Stimulated activated CD8-positive, alpha-beta memory T cell treated with anti-CD3 and anti-CD28 coated beads, Interleukin-12 subunit alpha, Interleukin-12 subunit beta, amount 100 ng/mL, for 1 hour (primary cell): ENCODE measurements at regions not wholly inside any gene's neighbourhood (a gene's known extent, or its start where the extent isn't known, plus 50 kb on each side); places are given as distances from the start of the nearest gene placed in this dataset.
"Not testable (repeated sequence)": the region's sequence is repeated elsewhere in the genome, so short reads cannot be mapped to it uniquely, and the experiment has no call there.

Experiments
- DNase-seq: peaks from one replicate; pipeline ENCODE4 v3.0.0-alpha.2; 2020; ENCODE audit warnings: low read depth

DNA sequence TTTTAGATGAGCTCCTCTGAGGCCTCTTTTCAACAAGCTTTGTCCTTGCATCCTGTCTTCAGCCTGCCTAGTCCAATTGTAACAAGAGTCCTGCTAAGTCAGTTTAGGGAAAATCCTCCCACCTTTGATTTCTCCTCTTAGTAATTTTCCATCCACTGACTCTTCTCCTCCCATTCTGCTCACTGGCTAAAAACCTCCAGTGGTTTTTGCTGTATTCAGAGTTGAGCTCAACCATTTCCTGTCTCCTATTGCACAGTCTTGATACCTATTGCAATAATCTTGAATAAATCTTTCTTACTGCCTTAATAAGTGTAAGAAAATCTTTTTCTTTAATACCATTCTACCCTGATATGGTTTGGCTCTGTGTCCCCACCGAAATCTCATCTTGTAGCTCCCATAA is 117.8 kb upstream of the ENPP6 start:
- no peak for DNase-seq

DNA sequence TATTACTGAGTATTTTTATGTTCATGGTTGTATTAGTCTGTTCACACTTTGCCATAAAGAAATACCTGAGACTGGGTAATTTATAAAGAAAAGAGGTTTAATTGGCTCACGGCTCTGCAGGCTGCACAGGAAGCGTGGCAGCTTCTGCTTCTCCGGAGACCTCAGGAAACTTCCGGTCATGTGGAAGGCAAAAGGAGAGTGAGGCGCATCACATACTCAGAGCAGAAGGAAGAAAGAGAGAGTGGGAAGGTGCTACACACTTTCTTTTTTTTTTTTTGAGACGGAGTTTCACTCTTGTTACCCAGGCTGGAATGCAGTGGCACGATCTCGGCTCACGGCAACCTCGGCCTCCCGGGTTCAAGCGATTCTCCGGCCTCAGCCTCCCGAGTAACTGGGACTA is 115.8 kb upstream of the ENPP6 start:
- DNase-seq, result not testable (repeated sequence)

DNA sequence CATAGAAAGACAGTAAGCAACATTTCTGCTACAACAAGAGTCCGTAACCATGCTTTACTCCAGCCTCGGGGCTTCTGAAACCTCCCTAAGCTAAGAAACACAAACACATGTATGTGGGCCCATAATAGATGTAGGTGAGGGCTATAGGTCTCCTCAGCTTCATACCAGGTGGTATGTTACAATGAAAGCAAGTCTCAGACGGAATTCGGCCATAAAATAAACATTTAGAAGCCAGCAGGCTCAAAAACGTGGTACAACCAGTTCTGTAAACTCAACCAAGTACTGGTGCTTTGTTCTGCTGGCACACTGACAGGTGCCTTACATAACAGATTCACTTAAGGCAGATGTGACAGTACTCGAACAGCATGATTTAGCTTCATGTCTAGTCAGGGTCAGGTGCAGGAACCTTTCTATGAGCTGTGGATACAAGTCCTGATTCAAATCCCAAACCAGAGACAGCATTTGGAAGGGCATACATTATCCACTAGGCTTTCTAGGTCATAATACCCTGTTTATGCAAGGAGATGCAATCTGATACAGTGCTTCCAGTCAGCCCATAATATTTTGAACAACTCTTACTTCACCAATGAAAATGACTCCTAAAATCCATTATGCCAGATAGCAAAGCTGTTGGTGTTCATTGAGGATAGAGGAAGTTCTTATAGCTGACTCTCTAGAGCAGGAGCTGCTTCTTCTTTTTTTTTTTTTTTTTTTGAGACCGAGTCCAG is 113.8 kb upstream of the ENPP6 start:
- DNase-seq, result no peak

DNA sequence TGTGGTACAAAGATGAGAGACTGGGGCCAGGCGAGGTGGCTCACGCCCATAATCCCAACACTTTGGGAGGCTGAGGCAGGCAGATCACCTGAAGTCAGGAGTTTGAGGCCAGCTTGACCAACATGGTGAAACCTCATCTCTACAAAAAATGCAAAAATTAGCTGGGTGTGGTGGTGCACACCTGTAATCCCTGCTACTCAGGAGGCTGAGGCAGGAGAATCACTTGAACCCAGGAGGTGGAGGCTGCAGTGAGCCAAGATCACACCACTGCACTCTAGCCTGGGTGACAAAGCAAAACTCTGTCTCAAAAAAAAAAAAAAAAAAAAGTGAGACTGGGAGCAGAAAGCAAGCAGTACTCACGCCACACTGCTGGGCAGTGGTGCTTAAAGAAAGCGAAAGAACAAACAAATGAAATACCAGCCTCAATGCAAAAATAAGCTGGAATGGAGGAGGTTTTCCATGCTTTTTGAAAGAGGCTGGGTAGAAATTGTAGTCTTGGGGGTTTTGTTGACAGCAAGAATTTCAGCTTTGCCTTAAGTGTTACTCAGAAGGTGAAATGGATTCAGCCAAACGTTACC is 112.9 kb upstream of the ENPP6 start:
- DNase-seq, result not testable (repeated sequence)

DNA sequence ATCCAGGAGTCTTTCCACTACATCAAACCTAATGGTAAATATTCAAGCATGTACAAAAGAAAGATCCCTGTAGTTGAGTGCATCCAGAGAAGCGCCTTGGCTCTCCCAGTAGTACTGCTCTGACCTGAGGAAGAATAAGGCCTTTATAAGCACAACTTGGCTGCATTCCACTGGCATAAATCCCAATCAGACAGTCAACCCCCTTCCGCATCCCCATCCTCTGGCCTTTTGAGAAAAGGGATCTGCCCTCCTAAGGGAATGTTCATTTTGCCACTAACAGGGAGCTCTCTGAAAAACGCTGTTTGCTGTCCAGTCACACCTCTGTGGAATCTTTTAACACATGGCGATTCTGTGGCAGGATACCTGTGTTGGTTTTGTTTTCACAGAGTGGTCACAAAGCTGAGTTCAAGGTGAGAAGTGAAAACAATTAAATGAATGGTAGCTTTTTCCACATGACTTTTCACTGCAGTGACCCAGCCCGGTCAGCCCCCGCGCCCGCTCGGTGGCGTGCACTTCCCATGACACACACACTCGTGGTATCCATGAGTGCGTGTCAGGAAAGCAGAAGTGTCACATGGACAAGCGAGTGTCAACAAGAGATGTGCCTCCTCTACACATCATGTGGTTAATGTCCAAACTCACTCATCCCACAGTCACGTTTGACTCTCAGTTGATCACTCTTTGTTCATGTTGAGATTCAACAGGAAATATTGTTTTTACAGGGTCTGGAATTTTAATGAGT is 112.2 kb upstream of the ENPP6 start:
- no peak for DNase-seq

DNA sequence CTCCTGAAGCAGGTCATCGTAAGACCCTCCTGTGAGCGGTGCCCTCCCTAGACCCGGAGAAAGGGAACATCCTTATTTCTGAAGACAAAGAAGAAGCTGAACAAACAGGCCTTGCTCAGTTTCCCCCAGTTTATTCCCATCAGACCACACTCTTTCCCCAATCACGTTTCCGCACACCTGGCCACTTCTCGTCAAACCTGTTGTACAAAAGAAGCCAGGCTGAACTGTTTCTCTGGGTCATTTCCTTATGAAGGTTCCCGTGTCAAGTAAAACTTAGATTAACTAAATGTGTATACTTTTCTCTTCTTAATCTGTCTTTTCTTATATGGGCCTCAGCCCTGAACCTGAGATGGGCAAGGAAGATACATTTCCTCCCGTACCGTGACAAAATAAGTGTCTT is 111.6 kb upstream of the ENPP6 start:
- no peak for DNase-seq

DNA sequence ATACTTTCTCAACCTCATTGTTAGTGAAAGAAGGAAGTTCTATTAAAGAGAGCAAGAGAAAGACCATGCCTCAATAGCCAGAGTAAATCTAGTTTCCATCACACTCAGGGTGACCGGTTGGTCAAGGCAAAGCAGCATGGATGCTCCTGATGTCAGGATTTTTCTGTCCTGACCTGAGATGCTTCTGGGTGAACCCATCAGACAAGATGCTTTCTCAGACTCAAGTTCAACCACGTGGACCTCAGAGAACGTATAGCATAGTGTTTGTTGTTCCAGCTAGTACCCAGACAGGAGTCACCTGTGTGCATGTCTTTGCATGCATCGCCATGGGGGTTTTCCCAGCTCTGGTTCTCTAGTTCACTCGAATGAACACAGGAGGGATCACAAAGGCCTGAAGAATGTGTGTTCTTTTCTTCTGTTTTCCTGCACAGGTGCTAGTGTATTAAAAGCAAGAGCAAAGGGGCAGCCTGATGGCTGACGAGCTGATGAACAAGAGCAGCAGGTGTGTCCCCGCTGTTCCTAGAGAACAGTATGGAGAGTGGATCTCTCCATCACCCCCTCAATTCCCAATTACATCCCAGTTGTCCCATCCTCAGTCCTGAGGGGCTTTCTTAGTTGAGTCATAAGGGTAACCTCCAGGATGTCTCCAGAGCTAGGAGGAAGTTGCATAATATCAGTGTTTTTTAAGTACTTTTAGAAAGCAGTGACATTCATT is 110.5 kb upstream of the ENPP6 start:
- no peak for DNase-seq

DNA sequence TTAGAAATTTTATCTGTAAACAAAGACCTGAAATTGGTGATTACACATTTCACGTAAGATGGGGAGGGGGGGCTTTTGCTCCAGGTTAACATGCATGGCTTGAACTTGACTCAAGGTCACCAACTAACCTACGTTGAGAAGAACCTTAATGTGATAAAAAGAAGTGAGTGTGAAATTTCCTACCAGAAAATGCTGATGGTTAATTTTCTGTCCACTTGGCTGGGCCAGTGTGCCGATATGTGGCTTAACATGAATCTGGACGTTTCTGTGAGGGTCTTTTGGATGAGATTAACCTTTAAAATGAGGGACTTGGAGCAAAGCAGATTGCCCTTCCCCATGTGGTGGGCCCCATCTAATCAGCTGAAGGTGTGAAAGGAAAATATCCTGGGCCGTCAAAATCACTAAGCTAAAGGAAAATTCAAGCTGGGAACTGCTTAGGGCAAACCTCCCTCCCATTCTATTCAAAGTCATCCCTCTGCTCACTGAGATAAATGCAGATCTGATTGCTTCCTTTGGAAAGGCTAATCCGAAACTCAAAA is 107.3 kb upstream of the ENPP6 start:
- no peak for DNase-seq

DNA sequence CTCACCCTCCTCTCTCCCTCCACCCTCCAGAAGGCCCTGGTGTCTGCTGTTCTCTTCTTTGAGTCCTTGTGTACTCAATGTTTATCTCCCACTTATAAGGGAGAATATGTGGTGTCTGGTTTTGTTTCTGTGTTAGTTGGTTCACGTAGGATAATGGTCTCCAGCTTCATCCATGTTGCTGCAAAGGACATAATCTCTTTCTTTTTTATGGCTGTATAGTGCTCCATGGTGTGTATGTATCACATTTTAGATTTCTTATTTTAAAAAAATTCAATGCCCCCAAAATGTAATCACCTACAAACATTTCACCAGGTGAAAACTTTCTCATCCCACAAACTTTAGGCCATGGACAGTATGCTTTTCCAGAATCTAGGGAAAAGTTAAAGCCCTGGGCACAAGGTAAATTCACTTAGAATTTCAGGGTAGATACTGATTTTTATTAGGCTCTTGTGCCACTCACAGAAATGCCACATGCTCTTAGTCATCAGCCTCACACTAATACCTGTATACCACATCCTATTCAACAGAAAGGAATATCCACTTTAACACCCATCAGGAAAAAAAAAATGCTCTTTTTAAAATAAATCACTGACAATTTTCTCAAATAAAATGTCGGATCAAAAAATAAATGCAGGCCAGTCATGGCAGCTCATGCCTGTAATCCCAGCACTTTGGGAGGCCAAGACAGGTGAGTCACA is 104.8 kb upstream of the ENPP6 start:
- DNase-seq, result no peak

DNA sequence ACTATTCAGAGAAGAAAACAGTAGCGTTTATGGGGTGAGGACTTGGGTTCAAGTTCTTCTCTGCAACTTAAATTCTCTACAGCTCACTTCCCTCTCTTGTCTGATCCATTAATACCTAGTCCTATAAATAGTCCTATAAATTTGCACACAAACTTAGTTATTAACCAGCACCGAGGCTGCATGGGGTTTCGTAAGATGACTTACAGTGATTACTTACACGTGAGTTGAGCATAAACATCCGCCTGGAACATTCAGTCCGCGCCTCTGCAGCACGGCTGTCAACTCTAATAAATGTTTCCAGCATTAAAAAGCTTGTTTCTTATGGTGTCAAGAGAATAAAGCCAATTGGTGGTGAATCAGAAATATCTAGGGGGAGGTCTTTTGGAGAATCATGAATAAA is 103.0 kb upstream of the ENPP6 start:
- no peak for DNase-seq

DNA sequence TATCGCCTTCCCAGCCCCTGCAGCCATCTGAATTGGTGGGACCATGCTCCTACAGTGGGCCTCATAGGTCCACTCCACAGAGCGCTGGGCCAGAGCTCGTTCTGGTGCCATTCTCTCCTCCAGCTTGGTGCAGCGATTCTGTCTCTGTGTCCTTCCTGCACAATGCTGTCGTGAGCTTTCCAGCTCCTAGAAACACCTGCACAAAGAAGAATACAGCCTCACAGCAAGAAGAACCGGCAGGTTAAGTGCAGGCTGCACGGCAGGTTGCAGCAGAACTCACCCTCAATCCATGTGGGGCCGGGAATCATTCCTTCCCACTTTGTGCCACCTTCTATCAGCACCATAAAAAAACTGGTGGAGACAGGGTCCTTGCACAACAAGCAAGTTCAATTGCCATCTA is 101.2 kb upstream of the ENPP6 start:
- DNase-seq, result no peak

DNA sequence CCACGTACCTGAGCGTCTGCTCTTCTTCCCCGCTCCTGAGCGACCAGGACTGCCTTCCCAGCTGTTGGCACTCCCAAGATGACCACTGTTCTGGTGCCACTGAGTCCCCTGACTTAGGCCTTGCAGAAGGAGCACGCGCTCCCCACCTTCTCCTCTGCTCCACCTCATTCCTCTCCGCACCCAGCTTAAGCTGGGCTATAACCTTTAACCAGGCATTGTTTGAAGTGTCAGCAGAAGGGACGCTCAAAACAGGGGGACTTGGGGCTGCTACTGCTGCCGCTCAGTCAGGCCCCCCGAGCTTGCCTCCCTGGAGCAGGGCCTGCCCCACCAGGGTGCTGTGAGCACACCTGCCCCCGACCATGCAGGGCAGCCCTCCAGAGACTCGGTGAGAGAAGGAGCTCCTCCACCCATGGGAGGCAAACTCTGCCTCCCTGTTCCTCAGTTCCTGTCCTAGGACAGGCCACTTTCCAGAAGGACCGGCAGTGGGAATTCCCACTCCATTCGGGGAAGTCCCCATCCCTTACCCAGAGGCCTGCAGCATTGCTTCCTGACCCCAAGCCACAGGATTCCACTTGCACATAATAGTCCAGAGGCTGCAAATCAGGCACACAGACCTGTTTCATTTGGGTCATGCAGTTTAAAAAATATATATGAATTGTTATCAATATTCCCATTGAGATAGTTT is 99.7 kb upstream of the ENPP6 start:
- DNase-seq, result no peak

DNA sequence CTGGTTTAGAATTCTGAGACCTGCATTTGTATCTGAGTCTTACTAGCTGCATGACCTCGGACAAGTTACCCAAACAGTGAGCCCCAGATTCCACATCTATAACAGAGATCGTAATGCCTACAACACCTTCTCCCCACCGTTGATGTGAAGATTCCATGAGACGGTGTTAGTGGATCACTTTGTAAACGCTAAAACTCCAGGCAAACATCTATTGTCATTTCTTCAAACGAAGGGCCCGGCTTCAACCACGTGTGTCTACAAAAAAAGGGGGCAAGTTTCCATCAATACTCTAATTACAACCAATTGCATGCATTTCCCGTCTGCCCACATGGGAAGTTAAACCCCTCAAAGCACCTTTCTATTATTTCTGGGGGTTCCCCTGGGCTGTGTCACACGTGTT is 99.1 kb upstream of the ENPP6 start:
- no peak for DNase-seq

DNA sequence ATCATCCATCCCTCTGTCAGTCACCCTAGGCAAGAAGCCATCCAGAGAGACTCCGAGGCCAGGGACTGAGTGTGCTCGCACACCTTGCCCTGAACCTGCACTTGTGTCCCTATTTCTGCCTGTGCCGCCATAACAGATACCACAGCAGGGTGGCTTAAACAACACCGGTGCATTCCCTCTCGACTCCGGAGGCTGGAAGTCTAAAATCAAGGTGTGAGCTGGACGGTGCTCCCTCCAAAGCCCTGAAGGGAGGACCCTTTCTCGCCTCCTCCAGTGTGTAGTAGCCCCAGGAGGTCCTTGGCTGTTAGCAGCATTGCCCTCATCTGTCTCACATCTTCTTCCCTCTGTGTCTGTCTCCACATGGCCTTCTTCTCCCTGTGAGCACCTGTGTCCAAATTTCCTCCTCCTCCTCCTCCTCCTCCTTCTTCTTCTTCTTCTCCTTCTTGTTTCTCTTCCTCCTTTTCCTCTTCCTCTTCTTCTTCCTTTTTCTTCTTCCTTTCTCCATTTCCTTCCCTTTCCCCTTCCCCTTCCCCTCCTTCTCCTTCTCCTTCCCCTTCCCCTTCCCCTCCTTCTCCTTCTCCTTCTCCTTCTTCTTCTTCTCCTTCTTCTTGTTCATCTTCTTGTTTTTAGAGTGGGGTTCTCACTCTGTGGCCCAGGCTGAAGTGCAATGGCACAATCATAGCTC is 98.1 kb upstream of the ENPP6 start:
- DNase-seq, result no peak

DNA sequence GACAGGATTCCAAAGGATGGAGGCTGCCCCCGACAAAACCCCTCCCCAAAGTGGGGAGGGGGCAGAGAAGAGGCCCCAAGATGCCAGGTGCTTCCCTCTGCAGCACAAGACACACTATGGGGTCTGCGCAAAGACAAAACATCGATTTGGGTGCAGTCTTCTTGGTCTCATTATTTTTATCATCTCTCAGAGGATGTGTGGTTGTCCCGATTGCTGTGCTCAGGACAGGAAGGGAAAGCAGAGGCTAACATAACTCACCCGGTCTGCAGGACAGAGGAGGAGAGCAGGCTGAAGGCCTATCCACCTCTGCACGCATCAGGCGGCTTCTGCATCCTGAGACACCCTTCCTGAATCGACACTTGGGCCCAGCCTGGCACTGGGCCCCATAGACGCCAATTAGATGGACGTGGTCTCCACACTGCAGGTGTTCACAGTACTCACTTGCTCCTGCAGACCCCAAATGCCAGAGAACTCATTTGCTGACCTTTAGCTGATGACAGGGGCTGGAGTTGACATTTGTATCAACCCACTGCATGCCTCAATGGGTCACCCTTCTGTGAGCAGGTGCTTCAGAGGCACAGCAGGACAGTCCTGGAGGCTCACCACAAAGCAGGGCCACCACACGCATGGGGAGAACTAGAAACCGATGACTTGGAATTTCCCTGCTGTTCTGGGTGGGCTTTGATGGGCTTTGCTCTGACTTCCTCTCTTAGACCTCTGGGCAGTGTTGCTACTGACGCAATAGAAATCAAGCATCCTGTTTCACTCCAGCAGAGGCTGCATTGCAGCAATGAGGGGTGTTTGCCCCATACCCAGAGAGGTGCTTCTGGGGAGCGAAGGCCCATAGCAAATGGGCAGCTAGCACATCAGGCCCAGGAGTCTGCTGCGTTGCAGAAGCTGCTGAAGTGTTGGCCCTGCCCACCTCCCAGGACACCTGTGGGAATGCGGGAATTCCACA is 96.3 kb upstream of the ENPP6 start:
- no peak for DNase-seq

DNA sequence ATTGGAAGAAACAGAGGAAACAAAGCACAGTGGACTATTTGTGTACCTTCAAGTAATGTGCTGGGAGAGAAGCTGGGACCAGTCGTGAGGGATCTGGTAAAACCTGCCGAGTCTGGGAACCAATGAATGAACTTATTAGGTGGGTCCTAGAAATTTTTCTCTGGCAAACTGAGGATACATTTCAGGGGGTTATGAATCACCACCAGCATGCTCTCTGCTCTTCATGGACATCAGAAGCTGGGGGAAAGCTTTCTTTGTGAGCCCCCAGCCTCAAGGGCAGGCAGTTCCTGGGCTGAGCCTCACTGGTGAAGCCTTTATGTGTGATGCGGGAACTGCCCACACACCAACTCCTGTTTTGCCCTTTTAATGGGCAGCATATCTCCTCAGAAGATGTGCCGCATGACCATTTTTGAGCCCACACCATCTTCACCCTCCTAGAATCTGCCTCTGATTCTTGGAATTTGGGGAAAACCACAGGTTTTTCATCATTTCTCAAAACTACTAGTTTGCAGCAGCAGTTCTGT is 95.4 kb upstream of the ENPP6 start:
- DNase-seq, result no peak

DNA sequence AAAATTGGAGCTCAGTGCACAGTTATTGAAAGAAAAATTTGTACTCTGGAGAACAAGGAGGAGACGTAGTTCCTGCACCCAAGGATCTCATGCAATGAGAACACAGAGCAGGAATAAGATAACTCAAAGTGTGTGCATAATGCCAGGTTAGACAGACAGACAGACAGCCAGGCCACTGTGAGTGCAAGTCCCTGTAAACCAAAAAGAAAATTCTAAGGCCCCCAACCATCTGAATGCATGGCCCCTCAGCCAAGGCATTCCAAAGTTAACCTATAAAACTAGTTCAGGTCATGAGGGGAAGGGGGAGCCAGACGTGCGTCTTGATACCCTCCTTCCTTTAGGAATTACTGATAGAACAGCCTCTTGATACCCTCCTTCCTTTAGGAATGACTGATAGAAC is 94.5 kb upstream of the ENPP6 start:
- DNase-seq, result no peak

DNA sequence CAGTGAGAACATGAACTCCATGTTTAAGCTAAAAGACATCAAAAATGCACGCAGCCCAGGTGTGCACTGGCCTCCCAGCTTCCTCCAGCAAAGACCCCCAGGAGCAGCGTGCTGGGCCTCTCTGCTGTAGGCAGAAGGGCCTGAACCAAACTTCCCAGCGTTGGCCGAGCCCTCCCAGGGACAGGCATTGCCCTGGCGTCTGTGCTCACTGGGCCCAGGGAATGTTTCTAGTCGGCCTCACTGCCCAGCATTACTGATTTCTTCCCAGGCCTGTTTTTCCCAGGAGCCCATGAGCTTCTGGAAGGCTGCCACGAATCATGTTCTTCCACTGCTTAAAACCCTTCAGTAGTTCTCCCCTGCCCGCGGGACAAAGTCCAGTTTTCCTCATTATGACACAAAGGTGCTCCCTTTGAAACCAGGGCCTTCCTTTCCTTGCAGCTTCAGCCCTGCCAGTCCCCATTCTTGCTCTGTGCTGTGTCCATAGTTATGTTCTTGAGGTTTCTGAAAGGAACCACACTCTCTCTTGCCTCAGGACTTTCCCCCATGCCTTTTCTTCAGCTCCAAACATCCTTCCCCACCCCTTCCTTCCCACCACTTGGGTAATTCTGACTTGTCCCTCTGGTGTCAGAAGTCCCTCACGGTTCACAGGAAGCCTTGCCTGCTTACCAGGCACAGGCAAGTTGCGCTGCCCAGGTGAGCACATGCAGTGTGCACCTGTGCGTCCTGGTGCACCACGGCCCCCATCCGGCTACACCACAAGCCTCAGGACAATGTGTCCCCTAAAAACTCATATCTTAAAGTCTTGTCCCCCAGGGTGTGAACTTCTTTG is 93.4 kb upstream of the ENPP6 start:
- DNase-seq, result no peak
